Thymus (tissue), 11 donors: ENCODE measurements at regions not wholly inside any gene's neighbourhood (a gene's known extent, or its start where the extent isn't known, plus 50 kb on each side); places are given as distances from the start of the nearest gene placed in this dataset.

Experiments used
- DNase-seq, 9 donors: peaks; one replicate each; pipeline ENCODE4 v3.0.0-alpha.2; 2013; ENCODE audit warnings: low spot score in 9 of 9, low read depth in 6 of 9, missing footprints in 1 of 9
- H3K27ac ChIP-seq, 2 donors: one replicate each; pipeline ENCODE4 v1.5.1; 2013; ENCODE audit warnings: control low read depth in 1 of 2, low read depth in 1 of 2, low read length in 1 of 2, mild to moderate bottlenecking in 1 of 2, moderate library complexity in 1 of 2
- H3K27me3 ChIP-seq, 2 donors: one replicate each; pipeline ENCODE4 v1.5.1; 2013; ENCODE audit warnings: low read length in 1 of 2; ENCODE audit not compliant: control insufficient read depth in 2 of 2, insufficient read depth in 1 of 2
- H3K36me3 ChIP-seq, 2 donors: one replicate each; pipeline ENCODE4 v1.5.1; 2013; ENCODE audit warnings: low read length in 1 of 2, mild to moderate bottlenecking in 1 of 2, moderate library complexity in 1 of 2; ENCODE audit not compliant: control insufficient read depth in 2 of 2, insufficient read depth in 2 of 2
- H3K4me1 ChIP-seq, 2 donors: one replicate each; pipeline ENCODE4 v1.5.1; 2013; ENCODE audit warnings: low read length in 2 of 2; ENCODE audit not compliant: control insufficient read depth in 2 of 2, insufficient read depth in 2 of 2
- H3K4me3 ChIP-seq, 2 donors: one replicate each; pipeline ENCODE4 v1.5.1; 2013; ENCODE audit warnings: low read length in 2 of 2, control low read depth in 1 of 2, mild to moderate bottlenecking in 1 of 2
- H3K9me3 ChIP-seq, 2 donors: one replicate each; pipeline ENCODE4 v1.5.1; 2013; ENCODE audit warnings: low read length in 1 of 2, mild to moderate bottlenecking in 1 of 2; ENCODE audit not compliant: control insufficient read depth in 2 of 2, insufficient read depth in 1 of 2
- WGBS: extraction: QIAGEN DNeasy Blood & Tissue Kit; methylation state at CpG from one replicate; pipeline ENCODE4 v1.1.7; 2013; 5-methylcytosine and 5-hydroxymethylcytosine counted together
- donor health status: healthy.

GRCh38 chr18:34085140-34085739 is 139.5 kb downstream of the NOL4 start:
- no peak overlapping the region for H3K4me3 ChIP-seq
- 87% methylated on average over 4 of the region's 4 CpGs for WGBS
- DNase-seq = no peak
- H3K27ac ChIP-seq = no peak overlapping the region
- no peaks in the 10 kb centered on the region for H3K27me3 ChIP-seq
- no peaks in the 10 kb centered on the region for H3K4me1 ChIP-seq
- H3K9me3 ChIP-seq = no peaks in the 10 kb centered on the region
- no peaks in the 10 kb centered on the region for H3K36me3 ChIP-seq

GRCh38 chr18:34084635-34085034 is 140.1 kb downstream of the NOL4 start:
- Histone ChIP-seq H3K4me1 (no peaks in the 10 kb centered on the region), H3K9me3 (no peaks in the 10 kb centered on the region), H3K27ac (no peak overlapping the region), H3K27me3 (no peaks in the 10 kb centered on the region), H3K36me3 (no peaks in the 10 kb centered on the region), H3K4me3 (no peak overlapping the region)
- WGBS = 88% methylated on average over 2 of the region's 2 CpGs
- no peak for DNase-seq

- Histone ChIP-seq H3K27me3 (no peaks in the 10 kb centered on the region), H3K9me3 (no peaks in the 10 kb centered on the region), H3K4me1 (no peaks in the 10 kb centered on the region), H3K27ac (no peak overlapping the region), H3K4me3 (no peak overlapping the region), H3K36me3 (no peaks in the 10 kb centered on the region)
- 95% methylated on average over 9 of the region's 9 CpGs for WGBS
- DNase-seq = no peak
Observed at GRCh38 chr18:34083910-34084535, 140.7 kb downstream of the NOL4 start.

- Histone ChIP-seq H3K27ac (no peak overlapping the region), H3K4me3 (no peak overlapping the region), H3K4me1 (no peaks in the 10 kb centered on the region), H3K9me3 (no peaks in the 10 kb centered on the region), H3K36me3 (no peaks in the 10 kb centered on the region), H3K27me3 (no peaks in the 10 kb centered on the region)
- no peak for DNase-seq
Observed at GRCh38 chr18:34077599-34077998, 147.1 kb downstream of the NOL4 start.

GRCh38 chr18:34075963-34076860 is 148.5 kb downstream of the NOL4 start:
- H3K36me3 ChIP-seq = no peaks in the 10 kb centered on the region
- H3K27ac ChIP-seq = no peak overlapping the region
- H3K4me3 ChIP-seq = no peak overlapping the region
- H3K9me3 ChIP-seq = no peaks in the 10 kb centered on the region
- no peaks in the 10 kb centered on the region for H3K27me3 ChIP-seq
- no peaks in the 10 kb centered on the region for H3K4me1 ChIP-seq
- no peak for DNase-seq
- WGBS = 90% methylated on average over 10 of the region's 10 CpGs

- Histone ChIP-seq H3K9me3 (no peaks in the 10 kb centered on the region), H3K27me3 (no peaks in the 10 kb centered on the region), H3K27ac (no peak overlapping the region), H3K36me3 (no peaks in the 10 kb centered on the region), H3K4me3 (no peak overlapping the region), H3K4me1 (no peaks in the 10 kb centered on the region)
- DNase-seq = no peak
Observed at GRCh38 chr18:34061226-34061625, 163.5 kb downstream of the NOL4 start.

GRCh38 chr18:34055227-34055626 is 169.5 kb downstream of the NOL4 start:
- DNase-seq = no peak
- Histone ChIP-seq H3K27me3 (no peaks in the 10 kb centered on the region), H3K9me3 (no peaks in the 10 kb centered on the region), H3K4me3 (no peak overlapping the region), H3K4me1 (no peaks in the 10 kb centered on the region), H3K27ac (no peak overlapping the region), H3K36me3 (no peaks in the 10 kb centered on the region)
- 82% methylated on average over 1 of the region's 1 CpG for WGBS

- 95% methylated on average over 2 of the region's 2 CpGs for WGBS
- Histone ChIP-seq H3K4me1 (no peaks in the 10 kb centered on the region), H3K27me3 (no peaks in the 10 kb centered on the region), H3K27ac (no peak overlapping the region), H3K4me3 (no peak overlapping the region), H3K9me3 (no peaks in the 10 kb centered on the region), H3K36me3 (no peaks in the 10 kb centered on the region)
- DNase-seq = no peak
Observed at GRCh38 chr18:34050661-34051060, 174.1 kb downstream of the NOL4 start.

- Histone ChIP-seq H3K27ac (no peak overlapping the region), H3K4me3 (no peak overlapping the region), H3K36me3 (no peaks in the 10 kb centered on the region), H3K4me1 (no peaks in the 10 kb centered on the region), H3K9me3 (no peaks in the 10 kb centered on the region), H3K27me3 (no peaks in the 10 kb centered on the region)
- DNase-seq = no peak
- 93% methylated on average over 3 of the region's 3 CpGs for WGBS
Observed at GRCh38 chr18:34049511-34049910, 175.2 kb downstream of the NOL4 start.
